GM18498 (cell line): ENCODE measurements at regions not wholly inside any gene's neighbourhood (a gene's known extent, or its start where the extent isn't known, plus 50 kb on each side); places are given as distances from the start of the nearest gene placed in this dataset.

Source experiments
- ATAC-seq: cut with Tn5 transposase; IDR thresholded peaks from one replicate; pipeline ENCODE4 v1.9.1; 2021; ENCODE audit warnings: mild to moderate bottlenecking, moderate library complexity; ENCODE audit not compliant: unreplicated experiment

DNA sequence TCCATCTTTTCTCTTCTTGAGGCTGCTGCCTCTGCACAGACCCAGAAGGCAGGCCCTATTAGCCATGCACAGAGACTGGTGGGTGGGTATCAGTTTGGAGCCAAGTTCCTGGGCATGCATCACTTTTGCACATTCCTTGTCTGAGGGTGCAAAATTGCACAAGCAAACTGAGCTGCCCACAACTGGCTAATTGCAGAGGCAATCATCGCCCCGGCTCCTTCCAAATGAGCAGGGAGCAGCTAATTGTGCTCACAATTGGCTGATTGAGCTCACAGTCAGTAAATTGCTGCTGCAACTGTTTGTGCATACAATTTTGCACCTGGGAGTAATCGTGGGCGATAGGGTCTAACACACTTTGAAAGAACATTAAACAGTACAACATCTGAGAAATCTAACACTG is 511.4 kb downstream of the DHX35 start:
- no peak for ATAC-seq

DNA sequence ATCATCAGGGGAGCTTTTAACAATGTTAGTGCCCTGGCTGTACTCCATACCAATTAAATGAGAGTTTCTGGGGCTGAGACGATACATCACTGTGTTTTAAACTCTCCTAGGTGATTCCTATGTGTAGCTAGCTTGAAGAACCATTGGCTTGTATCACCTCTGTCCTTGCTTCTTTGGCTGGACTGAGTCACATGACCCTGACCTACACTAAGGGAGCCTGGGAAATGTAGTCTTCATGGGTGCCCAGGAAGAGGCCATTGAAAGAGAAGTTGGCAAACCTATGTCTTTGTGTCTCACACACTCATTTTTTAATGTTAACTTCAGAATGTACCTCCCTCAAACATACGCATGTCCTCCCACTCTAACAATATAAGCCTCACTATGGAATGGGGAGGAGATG is 506.6 kb downstream of the DHX35 start:
- no peak for ATAC-seq

DNA sequence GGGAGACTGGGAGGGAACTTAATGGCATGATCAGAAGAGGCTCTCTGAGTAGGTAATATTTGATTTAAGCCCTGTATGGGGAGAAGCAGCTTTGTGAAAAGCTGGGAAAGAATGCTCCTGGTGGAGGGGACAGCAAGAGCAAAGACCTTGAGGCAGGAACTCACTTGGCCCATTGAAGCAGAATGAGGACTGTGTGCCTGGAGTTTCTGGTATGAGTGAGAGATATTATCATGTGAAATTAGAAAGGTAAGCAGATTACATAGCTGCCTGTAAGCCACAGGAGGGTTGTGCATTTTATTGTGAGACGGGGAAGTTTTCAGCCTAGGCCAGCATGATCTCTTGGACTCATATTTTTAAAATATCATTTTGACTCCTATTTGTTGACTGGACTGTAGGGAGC is 502.1 kb downstream of the DHX35 start:
- no peak for ATAC-seq

DNA sequence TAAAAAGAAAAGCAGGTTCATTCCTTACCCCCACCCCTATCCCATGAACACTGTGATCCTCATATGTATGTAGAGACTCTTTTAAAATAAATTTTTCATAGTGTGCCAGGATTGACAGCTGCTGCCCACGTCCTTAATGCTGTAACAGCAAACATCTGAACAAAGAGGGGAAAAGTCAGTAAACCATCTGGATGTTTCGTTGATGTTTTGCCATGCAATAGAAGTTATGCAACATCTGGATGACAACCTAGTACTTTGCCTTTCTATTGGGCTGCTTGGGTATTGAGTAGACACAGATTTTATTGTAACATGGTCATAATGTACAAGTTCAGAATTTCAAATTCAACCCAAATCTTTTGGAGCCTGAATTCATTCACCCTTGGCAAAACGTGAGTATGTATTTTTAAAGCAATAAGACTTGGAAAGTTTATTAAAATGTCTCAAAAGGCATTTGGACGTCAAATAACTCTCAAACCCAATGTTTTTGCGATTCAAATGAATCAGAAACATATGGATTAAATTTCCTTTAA is 500.3 kb downstream of the DHX35 start:
- ATAC-seq: no peak

DNA sequence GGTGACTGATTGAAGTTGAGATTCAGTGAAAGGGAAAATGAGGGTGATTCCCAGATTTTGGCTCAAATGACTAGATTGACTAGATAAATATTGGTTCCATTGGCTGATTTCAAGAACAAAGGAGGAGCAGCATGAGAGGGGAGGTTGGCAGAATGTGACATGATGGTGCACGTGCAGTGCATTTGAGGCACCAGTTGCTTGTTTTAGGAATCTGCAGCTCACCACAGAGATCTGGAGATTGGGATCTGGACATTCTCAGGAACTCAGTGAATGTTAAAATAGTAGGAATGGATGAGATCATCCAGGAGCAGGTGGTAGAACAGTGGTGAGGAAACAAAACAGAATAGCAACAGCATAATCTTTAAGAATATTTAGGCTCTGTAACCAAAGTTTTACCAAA is 496.3 kb downstream of the DHX35 start:
- ATAC-seq: no peak

DNA sequence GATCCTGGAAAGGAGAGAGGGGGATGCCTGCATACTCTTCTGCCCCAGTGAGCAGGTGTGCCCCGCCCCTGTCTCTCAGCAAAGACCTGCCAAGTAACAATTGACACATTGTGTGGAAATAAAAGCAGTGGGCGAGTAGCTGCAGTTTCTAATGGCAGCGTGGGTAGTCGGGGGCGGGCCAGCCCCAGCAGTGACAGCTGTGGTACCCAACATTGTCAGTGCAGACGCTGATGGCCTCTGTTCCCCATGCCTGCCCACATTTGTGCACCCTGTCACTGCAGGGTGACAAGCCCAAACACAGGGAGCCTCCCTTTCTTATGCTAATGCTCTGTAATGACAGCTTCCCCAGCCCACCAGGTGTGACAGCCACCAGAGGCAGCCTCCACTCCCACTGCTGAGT is 491.7 kb downstream of the DHX35 start:
- no peak for ATAC-seq

DNA sequence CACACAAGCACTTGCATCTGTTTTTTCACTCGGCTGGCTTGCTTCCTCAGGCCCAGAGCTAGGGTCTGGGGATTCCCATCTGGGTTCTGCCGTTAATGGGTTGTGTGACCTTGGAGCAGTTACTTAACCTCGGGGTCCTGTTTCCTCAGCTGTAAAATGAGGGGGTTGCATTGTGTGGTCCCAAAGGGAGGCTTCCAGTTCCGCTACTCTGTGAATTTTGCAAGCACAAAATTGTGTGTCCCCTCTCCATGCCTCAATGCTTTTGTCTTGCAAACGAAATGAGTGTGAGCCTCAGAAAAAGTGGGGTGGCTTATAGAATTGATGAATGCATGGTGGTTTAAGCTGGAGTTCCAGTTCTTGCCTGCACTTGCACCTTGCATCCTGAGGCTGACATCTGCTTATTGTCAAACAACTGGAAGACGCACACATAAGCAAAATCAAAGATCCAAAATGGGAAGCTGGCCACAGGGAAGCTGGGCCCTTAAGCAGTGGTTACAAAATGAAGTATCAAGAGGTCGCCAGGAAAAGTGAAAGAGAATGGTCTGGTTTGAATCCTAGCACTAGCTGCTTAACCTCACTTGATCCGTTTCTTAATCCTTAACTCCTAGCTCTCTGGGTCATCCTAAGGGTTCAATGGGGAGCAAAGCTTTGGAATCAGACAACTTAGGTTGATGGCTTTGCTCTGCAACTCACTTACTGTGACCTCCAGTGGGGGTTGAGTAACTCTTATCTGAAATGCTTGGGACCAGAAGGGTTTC is 490.6 kb downstream of the DHX35 start:
- no peak for ATAC-seq

DNA sequence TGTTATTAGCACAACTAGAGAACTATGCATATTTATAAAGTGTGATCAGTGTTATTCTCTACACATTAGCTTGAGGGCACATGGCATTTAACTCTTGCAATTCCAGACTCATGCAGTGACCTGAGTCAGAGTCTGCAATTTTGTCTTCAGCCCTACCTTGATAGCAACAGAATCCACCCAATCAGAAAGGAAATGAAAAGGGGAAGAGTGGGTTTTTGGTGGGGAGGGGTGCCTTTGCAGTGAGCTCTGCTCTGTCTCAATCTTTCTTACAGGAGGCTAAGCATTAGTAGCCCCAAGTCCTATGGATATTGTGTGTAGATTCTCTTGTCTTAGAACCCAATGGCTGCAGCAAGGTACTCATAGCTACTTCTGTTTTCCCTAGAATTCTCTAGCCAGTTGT is 489.2 kb downstream of the DHX35 start:
- ATAC-seq: no peak

DNA sequence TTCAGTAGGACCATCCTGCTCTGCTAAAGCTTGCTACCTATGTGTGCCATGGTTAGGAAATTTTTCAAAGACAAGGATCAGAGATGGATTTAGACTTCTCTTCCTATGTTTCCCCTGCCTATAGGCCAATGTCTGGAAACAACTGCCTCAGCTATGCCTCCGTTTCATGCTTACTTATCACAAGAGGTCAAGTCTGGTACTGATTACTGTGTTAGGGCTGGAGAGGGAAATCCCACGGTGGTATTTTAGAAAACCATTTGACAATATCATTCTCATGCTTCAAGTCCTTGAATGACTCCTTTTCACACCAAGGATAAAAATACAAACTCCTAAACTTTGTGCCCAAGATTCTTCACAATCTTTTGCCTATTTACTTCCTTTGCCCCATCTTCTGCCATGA is 484.3 kb downstream of the DHX35 start:
- no peak for ATAC-seq

DNA sequence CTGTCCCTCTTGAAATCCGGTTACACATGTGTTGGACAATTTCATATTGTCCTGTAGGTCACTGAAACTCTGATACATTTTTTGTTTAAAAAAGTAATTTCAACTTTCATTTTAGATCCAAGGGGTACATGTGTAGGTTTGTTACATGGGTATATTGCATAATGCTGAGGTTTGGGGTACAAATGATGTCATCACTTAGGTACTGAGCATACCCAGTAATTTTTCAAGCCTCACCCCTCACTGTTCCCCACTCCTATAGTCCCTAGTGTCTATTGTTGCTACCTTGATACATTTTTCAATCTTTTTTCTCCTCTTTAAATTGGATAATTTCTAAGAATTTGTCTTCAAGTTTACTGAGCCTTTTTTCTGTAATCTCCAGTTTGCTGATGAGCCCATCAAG is 483.0 kb downstream of the DHX35 start:
- no peak for ATAC-seq

DNA sequence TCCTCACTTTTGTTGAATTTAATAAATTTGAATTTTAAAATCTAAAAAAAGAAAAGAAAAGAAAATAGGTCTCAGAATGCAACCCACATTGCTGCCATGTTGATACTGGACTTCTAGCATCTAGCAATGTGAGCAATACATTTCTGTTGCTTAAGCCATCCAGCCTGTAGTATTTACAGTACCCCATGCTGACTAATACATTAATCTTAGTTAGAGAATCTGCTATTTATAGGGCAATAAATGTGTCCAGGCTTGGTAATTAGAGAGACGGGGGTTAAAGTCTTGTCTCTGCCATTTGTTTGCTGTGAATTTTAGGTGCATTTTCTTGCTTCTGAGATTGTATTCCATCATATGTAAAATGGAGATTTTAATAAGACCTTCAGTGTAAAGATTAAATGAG is 471.3 kb downstream of the DHX35 start:
- ATAC-seq: no peak

DNA sequence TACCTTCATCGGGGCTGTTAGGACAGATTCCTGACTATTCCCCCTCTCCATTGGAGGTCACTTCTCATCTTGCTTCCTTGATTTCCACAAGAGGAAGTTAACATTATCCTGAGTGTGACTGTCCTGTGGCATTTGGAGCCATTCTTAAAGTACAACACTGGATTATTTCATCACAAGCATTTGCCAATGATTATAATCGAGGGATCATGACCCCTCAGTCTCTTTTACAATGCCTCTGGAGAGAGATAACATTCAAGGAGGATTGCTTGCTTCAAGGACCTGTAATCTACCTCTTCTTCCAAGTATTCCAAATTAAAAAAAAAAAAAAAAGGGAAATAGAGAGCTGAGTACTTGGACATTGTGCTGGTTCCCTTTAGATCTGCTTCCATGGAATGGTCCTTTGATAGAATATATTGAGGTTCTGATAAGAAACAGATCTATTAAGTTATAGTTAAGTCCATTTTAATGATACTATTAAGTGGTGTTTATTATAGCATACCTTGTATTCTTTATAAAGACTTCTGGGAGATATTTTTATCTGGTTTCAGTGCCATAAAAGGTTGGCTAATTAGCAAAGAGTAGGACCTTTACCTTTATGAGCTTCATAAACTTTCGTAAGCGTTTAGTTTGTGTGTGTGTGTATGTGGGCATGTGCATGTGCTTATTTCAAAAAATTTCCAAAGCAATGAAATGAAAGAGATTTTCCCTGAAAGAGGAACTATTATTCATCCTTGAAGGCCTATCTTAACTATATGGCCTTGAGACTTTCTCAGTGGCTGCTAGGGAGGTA is 469.1 kb downstream of the DHX35 start:
- no peak for ATAC-seq

DNA sequence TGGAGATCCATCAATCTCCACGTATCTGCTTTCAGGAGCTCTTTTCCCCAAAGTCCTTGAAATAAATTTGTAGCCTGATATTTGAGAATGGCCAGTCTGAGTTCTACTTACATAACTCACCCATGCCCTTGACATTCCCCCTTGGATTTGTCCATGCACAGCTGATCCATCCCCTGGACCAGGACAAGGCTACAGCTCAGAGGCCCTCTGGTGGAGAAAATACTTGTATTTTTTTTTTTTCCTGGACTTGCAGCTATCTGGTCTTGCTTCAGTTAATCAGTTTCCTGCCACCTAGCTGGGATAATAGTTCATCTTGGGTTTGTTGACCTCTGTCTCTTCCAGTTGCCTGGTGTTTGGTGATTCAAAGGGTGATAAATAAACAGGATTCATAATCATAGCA is 467.6 kb downstream of the DHX35 start:
- ATAC-seq: no peak

DNA sequence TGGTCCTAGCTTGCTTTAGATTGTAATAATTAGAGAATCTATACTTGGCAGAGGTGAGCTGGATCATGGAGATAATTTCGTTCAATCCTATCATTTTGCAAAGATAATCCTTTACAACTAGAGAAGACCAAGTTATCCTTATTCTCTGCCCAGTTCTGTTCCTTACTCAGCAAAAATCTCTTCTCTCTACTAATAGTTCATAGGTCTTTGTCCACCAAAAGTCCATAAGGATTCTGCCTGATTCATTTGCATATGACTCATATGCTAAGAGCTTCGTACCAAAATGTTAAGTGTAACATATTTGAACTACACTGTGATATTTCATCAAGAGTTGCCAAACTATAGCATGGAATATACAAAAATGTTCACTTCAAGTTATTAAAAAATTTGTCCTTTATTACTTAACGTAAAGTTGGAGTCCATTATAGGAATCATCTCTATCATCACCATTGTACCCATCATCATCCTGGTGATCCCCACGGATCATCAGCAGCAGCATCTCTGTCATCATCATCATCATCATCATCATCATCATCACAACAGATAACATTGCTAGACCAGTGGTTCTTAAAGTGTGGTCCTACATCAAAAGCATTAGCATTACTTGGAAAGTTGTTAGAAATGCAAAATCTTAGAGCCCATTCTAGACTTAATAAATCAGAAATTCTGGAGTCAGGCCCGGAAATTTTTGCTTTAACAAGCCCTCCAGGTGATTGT is 463.0 kb downstream of the DHX35 start:
- ATAC-seq: no peak

DNA sequence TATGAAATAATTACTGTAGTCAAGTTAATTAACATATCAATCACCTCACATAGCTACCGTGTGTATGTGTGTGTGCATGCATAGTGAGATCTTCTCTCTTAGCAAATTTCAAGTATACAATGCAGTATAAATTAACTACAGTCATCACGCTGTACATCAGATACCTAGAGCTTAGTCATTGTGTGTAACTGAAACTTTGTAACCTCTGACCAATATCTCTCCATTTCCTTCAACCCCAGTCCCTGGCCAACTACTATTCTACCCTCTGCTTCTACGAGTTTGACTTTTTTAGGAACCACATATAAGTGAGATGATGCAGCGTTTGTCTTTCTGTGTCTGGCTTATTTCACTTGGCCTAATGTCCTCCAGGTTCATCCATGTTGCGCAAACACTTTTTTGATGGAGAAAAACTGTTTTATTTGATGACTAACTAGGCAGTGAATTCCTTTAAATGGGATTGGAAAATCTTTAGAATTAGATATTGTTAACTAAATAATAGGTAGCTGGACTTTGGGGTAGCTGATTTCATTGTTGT is 459.5 kb downstream of the DHX35 start:
- ATAC-seq: no peak

DNA sequence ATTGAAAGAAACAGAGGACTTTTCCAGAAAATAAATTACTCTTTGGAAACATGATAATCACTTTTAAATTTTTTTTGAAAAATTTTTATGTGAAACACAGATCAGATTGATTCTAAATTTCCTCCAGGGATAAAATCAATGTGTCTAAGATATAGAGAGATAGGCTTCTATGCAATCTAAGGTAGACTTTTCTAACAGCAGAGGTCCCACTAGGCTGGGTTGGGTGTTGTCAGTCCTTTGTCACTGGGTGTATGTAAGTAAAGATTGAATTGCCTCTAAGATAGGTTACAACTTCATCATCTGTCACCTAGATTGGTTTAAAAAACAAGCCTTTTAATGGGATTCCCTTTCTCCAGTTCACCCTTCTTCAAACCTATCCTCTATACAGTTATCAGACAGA is 449.9 kb downstream of the DHX35 start:
- no peak for ATAC-seq

DNA sequence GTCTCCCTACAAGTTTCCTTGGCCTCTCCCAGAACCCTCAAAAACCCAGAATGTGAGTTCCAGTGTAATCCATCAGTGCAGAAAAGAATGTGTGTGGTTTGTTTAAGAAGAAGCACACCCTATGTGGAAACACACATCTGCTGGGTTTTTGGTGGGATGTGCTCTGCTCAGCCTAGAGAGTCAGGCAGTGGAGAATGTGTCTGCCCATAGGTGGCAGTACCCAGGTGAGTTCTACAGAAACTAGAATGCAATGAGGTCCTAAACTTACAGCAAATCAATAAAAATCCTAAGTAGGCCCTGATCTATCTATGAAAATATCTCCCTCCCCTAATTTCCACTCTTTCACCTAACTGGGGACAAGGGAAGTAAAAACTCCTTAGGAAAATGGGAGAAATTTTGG is 437.3 kb downstream of the DHX35 start:
- no peak for ATAC-seq

DNA sequence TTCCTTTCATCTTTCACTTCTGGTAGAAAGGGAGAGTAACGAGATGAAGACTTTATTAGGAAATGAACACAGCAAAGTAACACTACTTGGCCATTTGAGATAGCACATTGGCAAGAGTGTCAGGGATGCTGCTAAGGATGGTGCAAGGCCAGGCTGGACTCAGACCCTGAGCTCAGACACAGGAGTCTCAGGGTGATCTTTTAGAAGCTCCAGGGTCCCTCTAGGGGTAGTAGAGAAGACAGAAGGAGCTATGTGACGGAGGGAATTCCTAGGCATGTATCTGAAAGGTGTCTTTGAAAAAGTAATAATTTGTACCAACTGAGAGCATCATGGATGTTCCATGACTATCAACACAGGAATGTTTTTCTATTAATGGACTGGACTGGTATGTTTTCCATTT is 436.5 kb downstream of the DHX35 start:
- ATAC-seq: no peak

DNA sequence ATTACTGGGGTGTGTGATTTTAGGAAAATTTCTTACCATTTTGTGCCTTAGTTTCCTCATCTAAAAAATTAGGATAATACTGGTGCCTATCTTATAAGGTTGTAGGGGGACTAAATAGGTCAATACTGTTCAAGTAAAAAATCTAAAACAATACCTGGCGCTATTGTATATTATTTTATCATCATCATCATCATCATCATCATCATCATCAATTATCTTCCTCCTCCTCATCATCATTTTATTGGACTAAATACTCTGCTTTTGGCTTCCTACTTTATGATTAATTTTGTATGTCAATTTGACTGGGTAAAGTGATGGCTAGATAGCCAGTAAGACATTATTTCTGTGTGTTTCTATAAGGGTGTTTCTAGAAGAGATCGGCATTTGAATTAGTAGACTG is 435.5 kb downstream of the DHX35 start:
- ATAC-seq: no peak

DNA sequence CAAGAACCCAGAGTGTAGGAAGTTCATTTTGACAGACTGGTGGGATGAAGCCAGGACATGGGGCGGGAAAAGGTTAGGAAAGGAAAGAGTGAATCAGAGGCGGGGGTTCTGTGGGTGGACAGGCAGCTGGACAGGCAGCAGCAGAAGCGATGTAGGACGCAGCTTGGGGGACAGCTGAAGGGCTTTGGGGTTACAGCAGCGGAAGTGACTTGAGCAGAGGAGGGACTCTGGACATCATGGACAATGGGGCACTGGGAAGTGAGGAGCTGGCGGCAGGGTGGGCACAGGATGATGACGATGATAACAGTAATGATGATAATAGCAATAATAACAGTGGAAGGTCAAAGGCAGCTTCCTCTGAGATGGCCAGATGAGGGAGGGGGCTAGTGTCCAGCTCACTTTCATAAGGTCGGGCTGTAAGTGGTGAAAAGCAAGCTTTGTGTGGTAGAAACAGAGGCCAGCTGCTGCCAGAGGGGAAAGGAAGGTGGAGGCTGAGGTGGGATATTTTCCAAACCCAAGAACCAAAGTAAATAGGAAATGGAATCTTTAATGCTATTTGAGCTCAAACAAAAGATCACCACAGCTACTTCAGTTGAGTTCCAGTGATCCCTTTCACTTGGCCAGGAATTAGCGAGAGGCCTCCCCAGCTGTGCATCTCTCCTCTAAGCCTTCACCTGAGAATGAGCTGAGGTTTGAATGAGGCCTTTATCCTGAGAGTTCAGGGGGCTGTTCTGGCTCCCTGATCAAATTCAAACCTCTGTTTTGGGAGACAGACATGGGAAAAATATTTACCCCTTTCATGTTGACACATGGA is 433.5 kb downstream of the DHX35 start:
- no peak for ATAC-seq

DNA sequence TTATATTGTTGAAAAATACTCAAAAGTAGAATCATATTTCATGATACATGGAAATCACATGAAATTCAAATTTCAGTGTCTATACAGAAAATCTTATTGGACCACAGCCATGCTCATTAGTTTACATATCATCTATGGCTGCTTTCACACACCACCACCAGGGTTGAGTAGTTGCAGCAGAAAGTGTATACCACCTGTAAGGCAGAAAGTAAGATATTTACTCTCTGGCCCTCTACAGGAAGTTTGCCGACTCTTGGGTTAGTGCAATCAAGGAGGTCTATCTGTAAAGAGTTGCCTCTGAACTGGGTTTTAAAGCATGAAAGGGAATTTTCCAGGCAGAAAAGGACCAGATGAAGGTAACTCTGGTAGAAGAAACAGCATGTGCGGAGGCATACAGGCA is 432.3 kb downstream of the DHX35 start:
- no peak for ATAC-seq
